ENCODE measurements at regions not wholly inside any gene's neighbourhood (a gene's known extent, or its start where the extent isn't known, plus 50 kb on each side); places are given as distances from the start of the nearest gene placed in this dataset.

DNA sequence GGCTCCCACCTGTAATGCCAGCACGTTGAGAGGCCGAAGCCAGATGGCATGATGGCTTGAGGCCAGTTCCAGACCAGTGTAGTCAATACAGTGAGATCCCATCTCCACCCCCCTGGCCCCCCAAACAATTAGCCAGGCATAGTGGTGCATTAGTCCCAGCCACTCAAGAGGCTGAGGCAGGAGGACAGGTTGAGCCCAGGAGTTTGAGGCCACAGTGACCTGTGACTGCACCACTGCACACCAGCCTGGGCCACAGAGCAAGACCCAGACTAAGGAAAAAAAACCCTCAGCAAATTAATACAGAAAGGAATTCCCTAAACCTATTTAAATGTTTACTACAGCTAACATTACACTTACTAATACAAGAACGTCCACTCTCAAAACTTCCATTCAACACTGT is 424.6 kb downstream of the SHQ1 start:
- H3K4me1 Mint-ChIP-seq = peaks cover 22% of the 10 kb centered on the region
- TF ChIP-seq, protein P1, sequence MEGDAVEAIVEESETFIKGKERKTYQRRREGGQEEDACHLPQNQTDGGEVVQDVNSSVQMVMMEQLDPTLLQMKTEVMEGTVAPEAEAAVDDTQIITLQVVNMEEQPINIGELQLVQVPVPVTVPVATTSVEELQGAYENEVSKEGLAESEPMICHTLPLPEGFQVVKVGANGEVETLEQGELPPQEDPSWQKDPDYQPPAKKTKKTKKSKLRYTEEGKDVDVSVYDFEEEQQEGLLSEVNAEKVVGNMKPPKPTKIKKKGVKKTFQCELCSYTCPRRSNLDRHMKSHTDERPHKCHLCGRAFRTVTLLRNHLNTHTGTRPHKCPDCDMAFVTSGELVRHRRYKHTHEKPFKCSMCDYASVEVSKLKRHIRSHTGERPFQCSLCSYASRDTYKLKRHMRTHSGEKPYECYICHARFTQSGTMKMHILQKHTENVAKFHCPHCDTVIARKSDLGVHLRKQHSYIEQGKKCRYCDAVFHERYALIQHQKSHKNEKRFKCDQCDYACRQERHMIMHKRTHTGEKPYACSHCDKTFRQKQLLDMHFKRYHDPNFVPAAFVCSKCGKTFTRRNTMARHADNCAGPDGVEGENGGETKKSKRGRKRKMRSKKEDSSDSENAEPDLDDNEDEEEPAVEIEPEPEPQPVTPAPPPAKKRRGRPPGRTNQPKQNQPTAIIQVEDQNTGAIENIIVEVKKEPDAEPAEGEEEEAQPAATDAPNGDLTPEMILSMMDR (IDR thresholded peaks at IDR 0.05) = no peak

DNA sequence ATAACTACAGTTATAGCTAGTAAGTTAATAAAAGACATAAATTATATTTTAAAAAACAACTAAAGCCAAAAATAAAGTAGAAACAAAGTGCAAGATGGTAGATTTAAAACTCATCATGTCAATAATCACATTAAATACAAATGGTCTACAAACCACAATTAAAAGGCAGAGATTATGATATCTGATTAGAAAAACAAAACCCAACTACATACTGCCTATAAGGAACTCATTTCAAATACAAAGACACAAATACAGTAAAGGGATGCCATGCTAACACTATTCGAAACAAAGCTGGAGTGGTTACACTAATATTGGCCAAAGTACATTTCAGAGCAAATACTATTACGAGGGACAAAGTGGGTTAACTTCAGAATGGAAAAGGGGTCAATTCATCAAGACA is 426.5 kb downstream of the SHQ1 start:
- no peak overlapping the region for H3K4me3 Mint-ChIP-seq
- peaks cover 65% of the 10 kb centered on the region for H3K9me3 Mint-ChIP-seq
- H3K27ac Mint-ChIP-seq = no peak overlapping the region

More for the DNA sequence above, 424.6 kb downstream of the SHQ1 start:
- peaks cover 62% of the 10 kb centered on the region for H3K36me3 Mint-ChIP-seq (ENCODE audit: low read depth)
- peaks cover 3% of the 10 kb centered on the region for H3K27me3 Mint-ChIP-seq (ENCODE audit: low read depth, poor library complexity)
- H3K4me3 Mint-ChIP-seq = no peak overlapping the region
- H3K27ac Mint-ChIP-seq = no peak overlapping the region
- no peak for DNase-seq
- H3K9me3 Mint-ChIP-seq = peaks cover 54% of the 10 kb centered on the region

DNA sequence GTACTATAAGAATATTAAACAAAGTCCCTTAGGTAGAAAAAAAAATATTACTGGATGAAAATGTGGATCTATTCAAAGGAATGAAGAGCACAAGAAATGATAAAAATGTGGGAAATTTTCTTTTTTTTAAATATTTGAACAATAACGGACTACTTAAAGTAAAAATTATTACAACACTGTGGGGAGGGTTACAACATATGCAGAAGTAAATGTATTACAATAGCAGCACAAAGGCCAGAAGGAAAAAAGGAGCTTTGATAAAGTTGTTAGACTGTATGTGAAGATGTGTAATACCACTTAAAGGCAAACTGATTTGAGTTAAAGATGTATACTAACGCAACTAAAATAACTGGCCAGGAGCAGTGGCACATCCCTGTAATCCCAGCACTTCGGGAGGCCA is 427.1 kb downstream of the SHQ1 start:
- Mint-ChIP-seq H3K27me3 (ENCODE audit: low read depth, poor library complexity) (peaks cover 3% of the 10 kb centered on the region), H3K36me3 (ENCODE audit: low read depth) (peaks cover 84% of the 10 kb centered on the region), H3K4me3 (no peak overlapping the region), H3K27ac (no peak overlapping the region), H3K9me3 (peaks cover 69% of the 10 kb centered on the region), H3K4me1 (no peaks in the 10 kb centered on the region)
- no peak for DNase-seq
- TF ChIP-seq, protein P1 (IDR thresholded peaks at IDR 0.05) = no peak

More for the DNA sequence above, 426.5 kb downstream of the SHQ1 start:
- DNase-seq = no peak
- Mint-ChIP-seq H3K36me3 (ENCODE audit: low read depth) (peaks cover 78% of the 10 kb centered on the region), H3K4me1 (peaks cover 6% of the 10 kb centered on the region), H3K27me3 (ENCODE audit: low read depth, poor library complexity) (peaks cover 3% of the 10 kb centered on the region)
- TF ChIP-seq, protein P1 (IDR thresholded peaks at IDR 0.05) = no peak

DNA sequence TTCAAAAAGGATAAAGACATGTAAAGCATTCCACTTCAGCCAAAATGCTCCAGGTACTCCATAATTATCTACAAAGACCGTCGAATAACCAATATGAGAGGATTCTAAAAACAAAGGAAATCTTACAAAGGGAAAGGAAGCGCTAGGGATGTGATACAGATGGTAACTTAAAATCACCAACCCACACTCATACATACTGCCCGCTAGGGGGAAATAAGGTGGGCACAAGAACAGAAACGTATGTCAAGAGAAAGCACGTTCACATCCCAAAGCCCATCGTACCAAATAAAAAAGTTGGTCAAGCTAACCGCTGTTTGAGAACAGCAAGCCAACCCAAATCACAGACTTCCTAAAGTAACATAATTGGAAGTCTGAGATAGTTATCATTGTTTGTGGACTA is 429.4 kb downstream of the SHQ1 start:
- no peak overlapping the region for H3K4me3 Mint-ChIP-seq
- H3K27me3 Mint-ChIP-seq (ENCODE audit: low read depth, poor library complexity) = peaks cover 3% of the 10 kb centered on the region
- no peak for DNase-seq
- H3K27ac Mint-ChIP-seq = no peak overlapping the region
- TF ChIP-seq, protein P1 (IDR thresholded peaks at IDR 0.05) = no peak
- peaks cover 89% of the 10 kb centered on the region for H3K36me3 Mint-ChIP-seq (ENCODE audit: low read depth)
- H3K9me3 Mint-ChIP-seq = peaks cover 77% of the 10 kb centered on the region
- H3K4me1 Mint-ChIP-seq = no peaks in the 10 kb centered on the region

DNA sequence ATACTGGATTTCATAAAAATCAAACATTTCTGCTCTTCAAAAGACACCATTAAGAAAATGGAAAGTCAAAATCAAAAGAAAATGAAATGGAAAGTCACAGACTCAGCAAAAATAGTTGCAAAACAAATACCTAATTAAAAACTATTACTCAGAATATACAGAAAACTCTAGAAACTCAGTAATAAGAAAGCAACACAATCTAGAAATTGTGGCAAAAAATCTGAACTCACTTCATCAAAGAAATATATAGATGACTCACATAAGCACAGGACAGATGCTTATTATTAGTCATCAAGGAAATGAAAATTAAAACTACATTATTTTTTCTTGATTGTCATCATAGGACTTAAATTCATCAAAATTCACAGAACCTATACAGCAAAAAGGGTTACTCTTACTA is 430.0 kb downstream of the SHQ1 start:
- Mint-ChIP-seq H3K27me3 (ENCODE audit: low read depth, poor library complexity) (no peaks in the 10 kb centered on the region), H3K9me3 (peaks cover 71% of the 10 kb centered on the region), H3K4me1 (no peaks in the 10 kb centered on the region), H3K4me3 (no peak overlapping the region), H3K36me3 (ENCODE audit: low read depth) (peaks cover 86% of the 10 kb centered on the region), H3K27ac (no peak overlapping the region)
- no peak for DNase-seq
- TF ChIP-seq, protein P1 (IDR thresholded peaks at IDR 0.05) = no peak

DNA sequence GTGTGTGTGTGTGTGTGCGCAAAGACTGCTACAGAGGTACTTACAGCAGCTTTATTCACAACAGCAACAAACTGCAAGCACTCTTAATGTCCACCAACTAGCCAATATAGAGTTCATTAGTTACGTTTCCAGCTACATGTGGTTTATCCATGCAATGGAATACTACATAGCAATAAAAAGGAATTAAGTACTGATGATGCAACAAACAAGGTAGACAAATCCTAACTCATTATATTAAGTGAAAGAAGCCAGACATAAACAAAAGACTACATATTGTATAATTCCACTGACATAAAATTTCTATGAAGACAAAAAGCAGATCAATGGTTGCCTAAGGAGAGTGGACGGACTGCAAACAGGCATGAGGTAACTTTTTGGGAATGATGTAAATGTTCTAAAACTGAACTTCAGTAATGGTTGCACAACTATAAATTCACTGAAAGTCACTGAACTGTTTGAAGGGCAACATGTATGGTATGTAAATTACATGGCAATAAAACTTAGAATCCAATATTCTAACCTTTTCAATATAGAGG is 433.7 kb downstream of the SHQ1 start:
- no peaks in the 10 kb centered on the region for H3K27me3 Mint-ChIP-seq (ENCODE audit: low read depth, poor library complexity)
- no peak overlapping the region for H3K4me3 Mint-ChIP-seq
- H3K27ac Mint-ChIP-seq = no peak overlapping the region
- H3K9me3 Mint-ChIP-seq = peaks cover 34% of the 10 kb centered on the region
- H3K36me3 Mint-ChIP-seq (ENCODE audit: low read depth) = peaks cover 50% of the 10 kb centered on the region
- no peak for DNase-seq
- H3K4me1 Mint-ChIP-seq = peaks cover 25% of the 10 kb centered on the region
- TF ChIP-seq, protein P1 (IDR thresholded peaks at IDR 0.05) = no peak
